Right renal pelvis (tissue), 4 donors: ENCODE measurements at regions not wholly inside any gene's neighbourhood (a gene's known extent, or its start where the extent isn't known, plus 50 kb on each side); places are given as distances from the start of the nearest gene placed in this dataset.
"Not testable (repeated sequence)": the region's sequence is repeated elsewhere in the genome, so short reads cannot be mapped to it uniquely, and the experiment has no call there.

Source experiments
- DNase-seq, 4 donors: peaks; one replicate each; pipeline ENCODE4 v3.0.0-alpha.2; 2013; ENCODE audit warnings: low read depth in 4 of 4, low spot score in 3 of 4, missing footprints in 1 of 4

DNA sequence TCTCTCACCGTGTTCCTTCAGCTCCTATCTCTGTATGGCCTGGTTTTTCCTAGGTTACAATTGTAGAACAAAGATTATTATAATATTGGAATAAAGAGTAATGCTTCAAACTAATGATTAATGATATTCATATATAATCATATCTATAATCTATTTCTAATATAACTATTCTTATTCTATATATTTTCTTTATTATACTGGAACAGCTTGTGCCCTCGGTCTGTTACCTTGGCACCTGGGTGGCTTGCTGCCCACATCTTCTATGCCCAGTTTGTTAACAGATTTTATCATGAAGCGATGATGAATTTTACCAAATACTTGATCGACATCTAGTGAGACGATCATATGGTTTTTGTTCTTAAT is 363.6 kb upstream of the TYRP1 start:
- DNase-seq = no peak

DNA sequence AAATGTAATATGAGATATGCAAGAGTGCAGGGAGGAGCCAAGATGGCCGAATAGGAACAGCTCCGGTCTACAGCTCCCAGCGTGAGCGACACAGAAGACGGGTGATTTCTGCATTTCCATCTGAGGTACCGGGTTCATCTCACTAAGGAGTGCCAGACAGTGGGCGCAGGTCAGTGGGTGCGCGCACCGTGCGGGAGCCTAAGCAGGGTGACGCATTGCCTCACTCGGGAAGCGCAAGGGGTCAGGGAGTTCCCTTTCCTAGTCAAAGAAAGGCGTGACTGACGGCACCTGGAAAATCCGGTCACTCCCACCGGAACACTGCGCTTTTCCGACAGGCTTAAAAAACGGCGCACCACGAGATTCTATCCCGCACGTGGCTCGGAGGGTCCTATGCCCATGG is 359.2 kb upstream of the TYRP1 start:
- DNase-seq = not testable (repeated sequence)

DNA sequence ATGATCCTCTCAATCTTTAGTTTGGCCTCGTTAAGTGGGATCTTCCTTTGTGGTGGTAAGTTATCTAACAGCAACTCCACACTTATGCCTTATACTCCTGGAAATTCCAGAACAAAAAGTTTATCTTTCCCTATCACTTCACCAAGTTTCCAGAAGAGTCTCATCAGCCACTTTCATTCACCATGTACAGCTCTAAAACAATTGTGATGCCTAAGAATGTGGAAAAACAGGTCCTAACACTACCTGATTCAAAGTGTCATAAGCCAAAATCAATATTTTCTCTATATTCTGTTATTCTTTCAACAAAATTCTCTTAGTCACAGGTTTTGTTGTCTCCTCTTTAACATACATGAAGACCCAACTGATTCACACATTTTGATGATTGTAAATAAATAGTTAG is 342.4 kb upstream of the TYRP1 start:
- no peak for DNase-seq

- no peak for DNase-seq
These were observed 341.7 kb upstream of the TYRP1 start for GRCh38 chr9:12351293-12352044.

- DNase-seq = no peak
These were observed 341.2 kb upstream of the TYRP1 start for GRCh38 chr9:12352045-12352315.

GRCh38 chr9:12363439-12363838 is 329.7 kb upstream of the TYRP1 start:
- no peak for DNase-seq

GRCh38 chr9:12368569-12368968 is 324.6 kb upstream of the TYRP1 start:
- no peak for DNase-seq

DNA sequence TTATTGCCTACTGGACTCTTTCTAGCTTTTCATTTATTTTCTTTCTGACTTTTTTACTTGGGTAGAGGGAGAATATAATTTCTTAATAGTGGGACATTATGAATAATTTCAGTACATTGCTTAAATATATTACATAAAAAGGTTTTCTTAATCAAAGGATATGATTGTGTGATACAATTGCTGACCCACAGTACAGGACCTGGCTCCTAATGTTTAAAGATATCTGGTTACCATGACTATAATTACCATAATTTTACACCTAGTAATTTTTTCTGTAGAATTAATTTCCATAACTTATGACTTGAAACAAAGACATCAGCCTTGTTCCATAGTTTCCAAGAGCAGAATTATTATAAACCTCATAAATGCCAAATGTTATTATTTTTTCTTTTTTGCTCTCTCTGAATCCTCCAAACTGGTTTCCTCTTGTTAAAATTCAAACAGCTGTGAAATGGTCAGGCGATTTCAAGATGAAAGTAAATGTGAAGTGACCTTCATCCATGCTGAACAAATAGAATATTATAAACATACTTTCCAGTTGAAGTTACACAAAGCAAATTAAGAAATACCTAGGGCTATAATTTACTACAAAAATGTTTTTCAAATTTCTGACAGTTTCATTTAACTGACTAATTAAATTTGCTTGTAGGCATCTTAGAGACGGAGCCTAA is 301.2 kb upstream of the TYRP1 start:
- no peak for DNase-seq

DNA sequence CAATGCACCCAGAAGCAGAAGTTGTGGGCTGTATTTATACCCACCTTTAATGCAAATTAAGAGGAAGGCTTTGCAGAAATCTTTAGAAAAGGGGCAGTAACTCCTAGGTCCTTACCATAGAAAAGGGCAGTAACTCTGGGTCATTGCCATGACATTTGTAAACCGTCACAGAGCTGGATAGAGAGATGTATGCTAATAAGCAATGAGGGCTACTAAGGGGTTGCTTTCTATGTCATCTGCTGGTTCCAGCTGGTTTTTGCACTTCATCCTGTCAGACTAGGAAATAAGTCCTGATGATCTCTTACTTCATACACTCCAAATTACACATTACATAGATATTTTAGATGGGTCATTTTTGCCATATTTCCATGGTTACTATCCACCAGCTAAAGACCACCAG is 299.1 kb upstream of the TYRP1 start:
- no peak for DNase-seq

GRCh38 chr9:12403721-12404120 is 289.5 kb upstream of the TYRP1 start:
- no peak for DNase-seq

- peak in 1 of 4 donors; percentile 48 for DNase-seq
These were observed 279.2 kb upstream of the TYRP1 start for GRCh38 chr9:12413986-12414385.

GRCh38 chr9:12414514-12414913 is 278.7 kb upstream of the TYRP1 start:
- no peak for DNase-seq

DNA sequence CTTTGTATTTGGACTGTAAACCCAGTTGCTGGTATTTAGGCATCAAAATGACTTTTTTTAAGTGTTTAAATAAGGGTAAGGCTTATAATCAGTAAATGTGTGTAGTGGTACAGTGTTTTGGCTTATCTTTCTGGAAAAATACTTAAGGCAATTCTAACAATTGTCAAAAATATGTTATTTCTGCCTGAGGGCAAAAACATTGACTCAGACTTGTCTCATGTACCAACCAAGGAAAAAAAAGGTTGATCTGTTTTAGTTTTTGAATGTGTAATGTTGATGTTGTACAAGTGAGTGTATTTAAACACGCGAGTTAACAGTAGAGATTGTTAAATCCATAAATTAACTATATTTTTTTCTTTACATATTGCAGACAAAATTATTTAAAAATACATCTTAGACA is 277.8 kb upstream of the TYRP1 start:
- no peak for DNase-seq

GRCh38 chr9:12416716-12417115 is 276.5 kb upstream of the TYRP1 start:
- DNase-seq = no peak

DNA sequence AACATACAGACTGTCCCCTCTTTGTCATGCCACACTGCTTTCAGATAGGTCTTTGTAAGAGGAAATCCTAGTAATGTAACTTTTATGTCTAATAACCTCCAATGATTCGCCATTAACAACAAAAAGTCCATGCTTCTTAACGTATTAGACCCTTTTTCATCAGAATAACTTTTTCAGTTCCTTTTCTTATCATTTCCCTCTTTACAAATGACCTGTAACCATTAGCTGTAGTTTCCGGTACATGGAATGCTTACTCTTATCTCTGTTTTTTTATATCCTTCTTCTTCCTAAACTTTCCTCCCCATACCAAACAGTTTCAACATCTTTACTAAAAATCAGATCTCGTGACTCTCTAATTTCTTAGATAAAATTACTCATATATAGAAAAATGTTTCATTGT is 268.9 kb upstream of the TYRP1 start:
- DNase-seq = no peak

GRCh38 chr9:12425878-12426864 is 267.0 kb upstream of the TYRP1 start:
- no peak for DNase-seq

DNA sequence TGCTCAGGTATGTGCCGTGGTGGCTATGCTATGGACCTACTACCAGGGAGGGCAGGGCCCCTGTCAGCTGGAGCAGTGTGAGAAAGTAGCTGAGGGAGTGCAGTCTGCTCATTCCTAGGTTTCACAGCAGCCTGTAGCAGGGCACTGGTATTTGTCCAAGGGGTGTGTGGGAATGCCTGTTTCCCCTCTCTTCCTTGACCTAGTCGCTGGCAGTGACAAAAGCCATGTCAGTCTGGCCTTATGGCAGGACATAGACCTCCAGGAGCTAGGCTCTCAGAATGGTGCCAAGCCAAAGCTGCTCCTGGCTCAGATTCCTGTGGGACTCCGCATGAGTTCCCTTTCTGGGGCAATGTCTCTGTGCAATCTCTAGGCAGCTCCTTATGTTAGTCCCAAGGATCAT is 253.9 kb upstream of the TYRP1 start:
- no peak for DNase-seq

- not testable (repeated sequence) for DNase-seq
These were observed 252.1 kb upstream of the TYRP1 start for GRCh38 chr9:12441080-12441479.

DNA sequence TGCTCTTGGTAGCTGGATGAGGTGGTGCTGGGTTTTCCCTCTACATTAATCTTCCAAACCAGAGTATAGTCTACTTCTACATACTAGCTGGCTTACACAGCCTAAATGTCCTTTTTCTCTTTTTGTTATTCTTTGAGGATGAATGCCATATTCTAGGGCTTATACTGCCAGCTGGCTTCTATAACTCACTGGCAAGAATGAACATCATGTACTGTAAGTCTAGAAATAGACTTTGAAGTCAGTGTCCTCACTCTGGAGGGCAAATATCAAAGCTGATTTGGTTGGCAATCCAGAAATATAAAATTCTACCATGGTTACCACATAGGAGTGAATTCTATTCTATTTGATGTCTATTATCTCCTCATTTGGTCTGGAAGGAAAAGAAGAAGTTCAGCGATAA is 251.7 kb upstream of the TYRP1 start:
- DNase-seq = no peak

GRCh38 chr9:12448246-12448645 is 244.9 kb upstream of the TYRP1 start:
- no peak for DNase-seq

GRCh38 chr9:12457237-12457636 is 235.9 kb upstream of the TYRP1 start:
- no peak for DNase-seq
